ENCODE measurements at regions not wholly inside any gene's neighbourhood (a gene's known extent, or its start where the extent isn't known, plus 50 kb on each side); places are given as distances from the start of the nearest gene placed in this dataset.

DNA sequence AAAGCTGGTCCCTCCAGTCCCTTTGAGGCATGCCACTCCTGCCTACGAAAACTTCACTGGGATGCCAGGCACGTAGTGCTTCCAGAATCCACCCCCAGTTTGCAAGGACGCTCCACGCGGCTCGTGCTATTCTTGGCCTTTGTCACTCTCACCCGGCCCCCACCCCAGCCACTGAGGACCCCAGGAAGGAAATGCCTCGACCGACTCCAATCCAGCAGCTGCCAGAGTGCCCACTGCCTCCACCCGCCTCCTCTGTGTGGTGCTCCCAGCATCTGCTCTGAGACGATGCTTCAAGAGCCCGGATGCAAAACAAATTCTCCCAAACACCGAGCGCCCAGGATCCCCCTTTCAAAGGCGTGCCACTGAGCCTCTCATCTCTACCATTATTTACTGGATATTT, 123.9 kb downstream of the RFLNA start:
- in situ Hi-C loops (cut with MboI; ENCODE audit: low sequenced_read_pairs) = no loop called here

DNA sequence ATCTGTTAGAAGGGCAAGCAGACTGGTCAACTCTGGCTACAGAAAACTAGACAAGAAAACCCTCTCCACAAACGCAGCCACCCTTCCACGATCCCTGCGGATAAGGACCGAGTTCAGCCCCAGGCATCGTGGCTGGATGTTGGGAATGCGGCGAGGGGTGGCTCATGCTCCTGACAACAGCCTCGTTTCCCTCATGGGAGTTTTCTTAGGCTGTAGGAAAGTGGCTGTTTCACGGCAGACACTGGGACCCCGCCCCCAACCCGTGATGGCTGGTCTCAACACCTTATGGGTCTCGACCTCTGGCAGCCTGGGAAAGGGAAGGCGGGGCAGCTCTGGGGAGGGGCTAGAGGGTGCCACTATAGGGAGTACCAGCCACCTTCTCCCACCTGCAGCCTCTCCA, 123.3 kb downstream of the RFLNA start:
- in situ Hi-C loops (cut with MboI; ENCODE audit: low sequenced_read_pairs) = no loop called here

DNA sequence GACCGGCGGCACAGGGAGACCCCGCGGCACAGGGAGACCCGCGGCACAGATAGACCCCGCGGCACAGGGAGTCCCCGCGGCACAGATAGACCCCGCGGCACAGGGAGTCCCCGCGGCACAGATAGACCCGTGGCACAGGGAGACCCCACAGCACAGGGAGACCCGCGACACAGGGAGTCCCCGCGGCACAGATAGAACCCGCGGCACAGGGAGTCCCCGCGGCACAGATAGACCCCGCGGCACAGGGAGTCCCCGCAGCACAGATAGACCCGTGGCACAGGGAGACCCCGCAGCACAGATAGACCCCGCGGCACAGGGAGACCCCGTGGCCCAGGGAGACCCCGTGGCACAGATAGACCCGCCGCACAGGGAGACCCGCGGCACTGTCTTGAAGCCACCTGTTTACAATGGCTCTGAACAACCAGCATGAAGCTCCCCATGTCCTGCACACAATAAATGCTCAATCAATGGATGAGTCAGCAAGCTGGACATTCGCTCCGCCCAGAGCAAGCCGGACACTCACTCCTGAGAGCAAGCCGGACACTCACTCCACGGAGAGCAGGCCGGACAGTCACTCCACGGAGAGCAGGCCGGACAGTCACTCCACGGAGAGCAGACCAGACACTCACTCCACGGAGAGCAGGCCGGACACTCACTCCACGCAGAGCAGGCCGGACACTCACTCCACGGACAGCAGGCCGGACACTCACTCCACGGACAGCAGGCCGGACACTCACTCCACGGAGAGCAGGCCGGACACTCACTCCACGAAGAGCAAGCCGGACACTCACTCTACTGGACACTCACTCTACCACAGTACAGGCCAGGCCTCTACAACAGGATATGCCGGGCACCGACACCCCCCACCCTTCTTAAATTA, 121.9 kb downstream of the RFLNA start:
- in situ Hi-C loops (cut with MboI; ENCODE audit: low sequenced_read_pairs) = no loop called here

DNA sequence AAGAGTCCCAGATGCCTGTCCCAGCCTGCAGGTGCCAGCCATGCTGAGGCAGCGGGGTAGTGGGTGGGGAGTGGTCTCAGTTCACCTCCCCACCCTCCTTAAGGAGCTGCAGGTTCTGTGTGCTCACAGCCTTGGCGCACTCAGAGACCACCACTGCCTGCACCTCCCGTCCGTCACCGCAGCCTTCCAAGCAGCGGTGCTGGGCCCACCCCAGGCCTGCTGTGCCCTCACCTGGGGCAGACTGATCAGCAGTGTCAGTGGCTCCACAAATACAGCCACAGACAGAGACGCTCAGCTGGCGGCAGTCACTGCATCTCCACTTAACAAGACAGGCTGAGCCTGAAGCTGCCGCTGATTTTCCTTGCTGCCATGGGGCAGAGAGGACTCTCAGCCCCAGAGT, 120.2 kb downstream of the RFLNA start:
- in situ Hi-C loops (cut with MboI; ENCODE audit: low sequenced_read_pairs) = no loop called here

- in situ Hi-C loops (cut with MboI; ENCODE audit: low sequenced_read_pairs) = no loop called here
These were observed 119.0 kb downstream of the RFLNA start for GRCh38 chr12:124413915-124414314.

- in situ Hi-C loops (cut with MboI; ENCODE audit: low sequenced_read_pairs) = no loop called here
These were observed 118.5 kb downstream of the RFLNA start for GRCh38 chr12:124413401-124413800.

- in situ Hi-C loops (cut with MboI; ENCODE audit: low sequenced_read_pairs) = no loop called here
These were observed 117.7 kb downstream of the RFLNA start for GRCh38 chr12:124412646-124413015.

DNA sequence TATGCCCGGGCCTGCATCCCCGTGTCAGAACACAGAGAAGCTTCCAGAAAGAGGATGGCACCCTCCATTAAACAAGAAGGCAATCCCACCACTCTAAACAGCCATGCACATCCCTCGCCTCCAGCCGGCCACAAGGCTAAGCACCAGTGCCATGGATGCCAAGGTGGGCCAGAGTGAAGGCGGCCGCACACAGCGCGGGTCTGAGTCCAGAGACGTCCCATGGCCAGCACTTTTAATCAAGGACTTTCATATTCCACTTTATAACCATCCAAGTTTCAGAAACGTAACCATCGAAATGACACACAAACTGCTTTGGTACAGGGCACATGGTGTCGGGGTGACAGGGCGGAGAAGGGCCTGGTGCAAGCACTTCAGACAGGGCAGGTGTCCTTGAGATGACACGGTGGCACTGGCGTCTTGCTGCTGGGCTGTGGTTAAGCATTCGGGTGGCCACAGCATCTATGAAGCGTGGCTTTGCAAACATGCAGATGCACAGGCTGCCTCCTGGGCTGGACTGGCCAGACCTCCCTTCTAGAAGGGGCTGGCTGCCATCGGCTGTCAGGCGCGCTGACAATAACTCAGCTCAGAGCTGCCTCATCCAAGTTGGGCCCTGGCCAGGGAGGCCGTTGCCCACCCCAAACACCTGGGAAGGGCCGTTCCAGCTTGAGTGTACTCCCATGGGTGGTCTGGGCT, 117.2 kb downstream of the RFLNA start:
- in situ Hi-C loops (cut with MboI; ENCODE audit: low sequenced_read_pairs) = no loop called here

GRCh38 chr12:124411281-124411878, 116.5 kb downstream of the RFLNA start:
- in situ Hi-C loops (cut with MboI; ENCODE audit: low sequenced_read_pairs) = no loop called here

GRCh38 chr12:124410354-124411175, 115.7 kb downstream of the RFLNA start:
- in situ Hi-C loops (cut with MboI; ENCODE audit: low sequenced_read_pairs) = no loop called here

DNA sequence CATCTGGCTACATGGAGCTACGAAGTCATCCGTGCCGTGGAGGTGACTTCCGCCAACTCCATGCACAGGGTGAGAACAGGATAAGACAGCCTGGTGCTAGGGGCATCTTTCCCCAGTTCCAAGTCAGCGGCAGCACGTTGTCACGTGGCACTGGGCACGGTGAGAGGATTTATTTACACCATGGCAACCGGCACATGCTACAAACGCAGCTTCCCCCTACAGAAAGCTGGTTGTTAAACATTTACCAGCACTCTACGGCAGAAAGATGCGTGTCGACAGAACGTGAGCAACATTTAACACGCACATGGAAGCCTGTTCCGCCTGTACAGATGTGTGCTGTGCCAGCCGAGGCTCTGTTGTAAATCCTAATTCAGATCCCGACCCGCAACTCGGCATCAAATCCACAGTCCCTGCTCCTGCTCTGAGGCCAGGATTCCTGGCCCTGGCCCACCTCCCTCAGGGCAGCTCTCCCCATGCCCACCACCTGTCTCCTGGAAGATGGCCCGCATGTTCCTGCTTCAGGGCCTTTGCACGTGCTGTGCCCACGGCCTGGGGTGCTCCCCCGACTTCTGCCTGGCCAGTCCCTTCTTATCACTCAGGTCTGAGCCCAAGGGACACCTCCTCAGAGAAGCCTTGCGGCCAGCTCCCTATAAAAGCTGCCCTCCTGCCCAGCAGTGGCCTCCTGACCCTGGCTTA, 114.1 kb downstream of the RFLNA start:
- in situ Hi-C loops (cut with MboI; ENCODE audit: low sequenced_read_pairs) = no loop called here

GRCh38 chr12:124407074-124407473, 112.2 kb downstream of the RFLNA start:
- in situ Hi-C loops (cut with MboI; ENCODE audit: low sequenced_read_pairs) = no loop called here

- in situ Hi-C loops (cut with MboI; ENCODE audit: low sequenced_read_pairs) = no loop called here
These were observed 111.2 kb downstream of the RFLNA start for GRCh38 chr12:124406043-124406442.

- in situ Hi-C loops (cut with MboI; ENCODE audit: low sequenced_read_pairs) = no loop called here
These were observed 110.7 kb downstream of the RFLNA start for GRCh38 chr12:124405592-124405991.

- in situ Hi-C loops (cut with MboI; ENCODE audit: low sequenced_read_pairs) = no loop called here
These were observed 110.3 kb downstream of the RFLNA start for GRCh38 chr12:124405151-124405550.

GRCh38 chr12:124404162-124404784, 109.4 kb downstream of the RFLNA start:
- in situ Hi-C loops (cut with MboI; ENCODE audit: low sequenced_read_pairs) = no loop called here

DNA sequence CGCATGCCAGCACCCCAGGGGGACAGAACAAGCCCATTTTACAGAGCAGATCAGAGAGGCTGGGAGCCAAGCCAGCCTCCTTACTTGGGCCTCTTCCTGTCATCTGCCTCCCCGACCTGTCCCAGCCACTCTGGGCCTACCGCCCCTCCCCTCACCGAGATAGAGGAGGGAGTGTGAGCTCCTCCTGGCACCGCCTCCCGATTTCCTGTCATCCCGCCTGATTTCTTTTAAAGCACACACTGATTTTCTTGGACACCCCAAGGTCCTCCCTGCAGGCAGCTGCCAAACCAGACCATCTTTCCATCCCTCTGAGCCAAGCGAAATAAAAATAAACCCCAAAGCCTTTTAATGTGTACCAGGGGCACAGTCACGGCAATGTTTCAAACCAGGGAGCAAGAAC, 108.4 kb downstream of the RFLNA start:
- in situ Hi-C loops (cut with MboI; ENCODE audit: low sequenced_read_pairs) = no loop called here

DNA sequence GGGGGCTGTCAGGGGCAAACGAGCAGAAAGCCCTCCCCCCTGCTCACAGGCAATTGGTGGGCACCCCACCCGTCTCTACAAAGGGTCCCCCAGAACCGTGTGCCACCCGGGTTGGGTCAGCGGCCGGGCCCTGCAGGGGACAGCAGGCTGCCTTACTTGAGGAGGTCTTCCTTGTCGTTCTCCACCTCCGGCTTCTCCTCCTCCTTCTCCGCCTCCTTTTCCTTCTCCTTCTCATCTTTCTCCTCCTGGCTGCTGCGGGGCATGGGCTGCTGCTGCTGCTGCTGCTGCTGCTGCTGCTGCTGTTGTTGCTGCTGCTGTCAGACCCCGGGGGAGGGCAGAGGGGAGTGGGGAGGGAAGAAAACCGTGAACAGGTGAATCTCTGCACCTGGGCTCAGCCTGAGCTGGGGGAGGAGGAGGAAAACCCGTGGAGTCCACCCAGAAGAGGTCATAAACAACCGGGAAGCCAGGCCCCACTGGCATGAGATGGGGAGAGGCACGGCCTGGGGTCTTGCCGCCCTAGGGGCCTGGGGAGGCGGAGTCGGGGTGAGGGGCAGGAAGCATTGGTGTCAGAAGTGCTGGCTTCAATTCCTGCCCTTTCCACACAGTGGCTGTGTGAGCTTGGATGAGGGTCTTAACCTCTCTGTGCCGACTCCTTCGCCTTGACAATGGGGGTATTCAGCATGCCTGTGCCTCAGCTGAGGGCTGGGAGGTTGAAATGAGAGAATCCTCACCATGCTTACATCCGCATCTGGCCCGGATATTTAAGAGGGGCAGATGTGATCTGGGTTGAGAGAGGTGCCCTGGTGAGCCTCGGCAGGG, 107.6 kb downstream of the RFLNA start:
- in situ Hi-C loops (cut with MboI; ENCODE audit: low sequenced_read_pairs) = no loop called here

GRCh38 chr12:124401704-124402221, 106.9 kb downstream of the RFLNA start:
- in situ Hi-C loops (cut with MboI; ENCODE audit: low sequenced_read_pairs) = no loop called here
